Spleen (tissue), 11 donors: ENCODE measurements at regions not wholly inside any gene's neighbourhood (a gene's known extent, or its start where the extent isn't known, plus 50 kb on each side); places are given as distances from the start of the nearest gene placed in this dataset.

Source experiments
- DNase-seq: peaks from one replicate; pipeline ENCODE4 v3.0.0-alpha.2; 2020
- H3K27ac ChIP-seq, 8 donors: fragments of 200-600 bp; sonication (generic) in 7 of 8; 1 replicate in 4 of 8; 2 replicates in 4 of 8; pipeline versions ENCODE4 v1.5.0 to v1.8.0; 2016 to 2021; ENCODE audit warnings: inconsistent platforms in 4 of 8, mild to moderate bottlenecking in 4 of 8, moderate library complexity in 1 of 8
- H3K27me3 ChIP-seq, 7 donors: fragments of 200-600 bp; sonication (generic) in 6 of 7; replicated peaks in 1 of 7; 1 replicate in 4 of 7; 2 replicates in 3 of 7; pipeline versions ENCODE4 v1.5.0 to v1.8.0; 2016 to 2021; ENCODE audit warnings: inconsistent platforms in 3 of 7, mild to moderate bottlenecking in 1 of 7
- H3K36me3 ChIP-seq, 6 donors: fragments of 200-600 bp; sonication (generic) in 5 of 6; 1 replicate in 4 of 6; 2 replicates in 2 of 6; pipeline versions ENCODE4 v1.5.0 to v1.8.0; 2016 to 2021; ENCODE audit warnings: inconsistent platforms in 2 of 6
- H3K4me1 ChIP-seq, 6 donors: fragments of 200-600 bp; sonication (generic) in 5 of 6; 1 replicate in 3 of 6; 2 replicates in 3 of 6; pipeline versions ENCODE4 v1.5.0 to v1.8.0; 2016 to 2021; ENCODE audit warnings: inconsistent platforms in 3 of 6
- H3K4me3 ChIP-seq, 8 donors: fragments of 200-600 bp; sonication (generic) in 7 of 8; 1 replicate in 4 of 8; 2 replicates in 4 of 8; pipeline versions ENCODE4 v1.5.0 to v1.8.0; 2016 to 2021; ENCODE audit warnings: inconsistent platforms in 4 of 8, mild to moderate bottlenecking in 4 of 8, moderate library complexity in 2 of 8
- H3K9me3 ChIP-seq, 8 donors: fragments of 200-600 bp; sonication (generic) in 7 of 8; 1 replicate in 4 of 8; 2 replicates in 4 of 8; pipeline versions ENCODE4 v1.5.0 to v1.8.0; 2016 to 2021; ENCODE audit warnings: inconsistent platforms in 4 of 8
- CTCF ChIP-seq, 11 experiments: fragments of 200-600 bp in 7 of 11; fragments of 450-650 bp in 4 of 11; sonication (generic) in 4 of 11; IDR thresholded peaks in 8 of 11; conservative IDR thresholded peaks in 3 of 11; 1 replicate in 7 of 11; 2 replicates in 4 of 11; pipeline versions ENCODE4 v1.4.0 to v1.8.0; 2016 to 2021; ENCODE audit warnings: antibody characterized with exemption in 11 of 11, inconsistent platforms in 4 of 11, mild to moderate bottlenecking in 1 of 11
- POLR2A ChIP-seq, 3 donors: fragments of 450-650 bp; IDR thresholded peaks; one replicate each; pipeline ENCODE4 v1.5.1; 2017; ENCODE audit warnings: antibody characterized with exemption in 3 of 3, mild to moderate bottlenecking in 1 of 3
- POLR2AphosphoS5 ChIP-seq, 3 donors: sonication (generic); formaldehyde crosslinking; IDR thresholded peaks; one replicate each; pipeline ENCODE4 v1.5.1; 2017; ENCODE audit warnings: antibody characterized with exemption in 3 of 3
- WGBS, 5 donors: extraction: QIAGEN DNeasy Blood & Tissue Kit in 3 of 5; methylation state at CpG; one replicate each; pipeline versions ENCODE4 v1.1.5 to v1.1.7; 2013 to 2018; 5-methylcytosine and 5-hydroxymethylcytosine counted together
- intact Hi-C: fragments of 100-400 bp; cut with DNase I; formaldehyde crosslinking; loops from one replicate; pipeline ENCODE4 v1.15.0; 2023; ENCODE audit warnings: low total_unique reads
- donor health status: healthy with polysubstance abuse.
- donor health status: DM: no; HTN: no; CAD: no; lungs with moderate emphysema.
- donor health status: DM: no; HTN: no; CAD: no.
- donor health status: Bipolar disorder and iron deficiency.
- donor health status: healthy.
- donor health status: DM: no; HTN: no; CAD: no.
- donor health status: DM: yes; HTN: yes; CAD: no.

GRCh38 chr5:34522599-34523386, 133.3 kb upstream of the RAI14 start:
- no peak for DNase-seq
- Histone ChIP-seq H3K9me3 (no peaks in the 10 kb centered on the region), H3K4me3 (no peak overlapping the region), H3K36me3 (no peaks in the 10 kb centered on the region), H3K27ac (peak overlapping the region in 3 of 8 donors; percentile 17 to 59 (median 23)), H3K4me1 (peaks cover 8 to 33% (median 17%) of the 10 kb centered on the region in 6 donors), H3K27me3 (no peaks in the 10 kb centered on the region)
- TF ChIP-seq CTCF (IDR thresholded peaks at IDR 0.05 in 8 of 11, conservative IDR thresholded peaks at IDR 0.05 in 3 of 11) (peak; percentile 27 to 80 (median 69)), POLR2AphosphoS5 (IDR thresholded peaks at IDR 0.05) (peak in 1 of 3 donors; percentile 50), POLR2A (IDR thresholded peaks at IDR 0.05) (no peak)
- WGBS, 5 donors, result 34 to 51% (median 38%) methylated on average over 11 of the region's 11 CpGs
- intact Hi-C loops, result loop anchor here (5.0 to 10.0 kb wide), 2 partner anchors 132 to 375 kb away; partner anchors contain the start of gene RAI14

GRCh38 chr5:34523387-34523726, 132.8 kb upstream of the RAI14 start:
- Histone ChIP-seq H3K9me3 (no peaks in the 10 kb centered on the region), H3K27ac (peak overlapping the region in 5 of 8 donors; percentile 6 to 59 (median 26)), H3K36me3 (no peaks in the 10 kb centered on the region), H3K4me3 (no peak overlapping the region), H3K4me1 (peaks cover 8 to 33% (median 17%) of the 10 kb centered on the region in 6 donors), H3K27me3 (no peaks in the 10 kb centered on the region)
- no peak for TF ChIP-seq POLR2A (IDR thresholded peaks at IDR 0.05)
- no peak for TF ChIP-seq CTCF (IDR thresholded peaks at IDR 0.05 in 8 of 11, conservative IDR thresholded peaks at IDR 0.05 in 3 of 11)
- TF ChIP-seq POLR2AphosphoS5 (IDR thresholded peaks at IDR 0.05), result no peak
- WGBS, 5 donors, result 2 to 5% (median 4%) methylated on average over 1 of the region's 1 CpG
- no peak for DNase-seq
- intact Hi-C loops, result loop anchor here (5.0 to 10.0 kb wide), 2 partner anchors 131 to 374 kb away; partner anchors contain the start of gene RAI14

- no peak for DNase-seq
- 94 to 97% (median 94%) methylated on average over 1 of the region's 1 CpG for WGBS, 5 donors
- H3K9me3 ChIP-seq, result no peaks in the 10 kb centered on the region
- no peak for TF ChIP-seq POLR2A (IDR thresholded peaks at IDR 0.05)
- TF ChIP-seq CTCF (IDR thresholded peaks at IDR 0.05 in 8 of 11, conservative IDR thresholded peaks at IDR 0.05 in 3 of 11), result no peak
- no peak for TF ChIP-seq POLR2AphosphoS5 (IDR thresholded peaks at IDR 0.05)
- no peaks in the 10 kb centered on the region for H3K27me3 ChIP-seq
- intact Hi-C loops, result loop anchor here (5.0 to 10.0 kb wide), 2 partner anchors 131 to 373 kb away; partner anchors contain the start of gene RAI14
- H3K4me1 ChIP-seq, result peaks cover 8 to 38% (median 18%) of the 10 kb centered on the region in 6 donors
- H3K4me3 ChIP-seq, result no peak overlapping the region
- no peaks in the 10 kb centered on the region for H3K36me3 ChIP-seq
- H3K27ac ChIP-seq, result peak overlapping the region in 3 of 8 donors; percentile 6 to 64 (median 59)
These were observed 132.0 kb upstream of the RAI14 start for GRCh38 chr5:34524123-34524522.

GRCh38 chr5:34525761-34526160, 130.4 kb upstream of the RAI14 start:
- Histone ChIP-seq H3K27ac (peak overlapping the region in 7 of 8 donors; percentile 38 to 64 (median 58)), H3K4me3 (no peak overlapping the region), H3K27me3 (no peaks in the 10 kb centered on the region), H3K4me1 (peaks cover 8 to 48% (median 22%) of the 10 kb centered on the region in 6 donors), H3K9me3 (no peaks in the 10 kb centered on the region), H3K36me3 (no peaks in the 10 kb centered on the region)
- no peak for TF ChIP-seq CTCF (IDR thresholded peaks at IDR 0.05 in 8 of 11, conservative IDR thresholded peaks at IDR 0.05 in 3 of 11)
- TF ChIP-seq POLR2A (IDR thresholded peaks at IDR 0.05), result no peak
- TF ChIP-seq POLR2AphosphoS5 (IDR thresholded peaks at IDR 0.05), result peak in 1 of 3 donors; percentile 85
- intact Hi-C loops, result loop anchor here (10.0 kb wide), 1 partner anchor 129 kb away; the partner anchor contains the start of gene RAI14
- DNase-seq, result peak; percentile 82
- 39 to 71% (median 57%) methylated on average over 6 of the region's 6 CpGs for WGBS, 5 donors
